Mesenchymal stem cell (in vitro differentiated cells and primary cell): ENCODE measurements at regions not wholly inside any gene's neighbourhood (a gene's known extent, or its start where the extent isn't known, plus 50 kb on each side); places are given as distances from the start of the nearest gene placed in this dataset.
A peak's percentile ranks its signal among the peaks of the same experiment; 100 is the strongest.

Experiments
- DNase-seq: peaks from one replicate; pipeline ENCODE4 v3.0.0-alpha.2; 2013
- H2AFZ ChIP-seq: one replicate; pipeline ENCODE4 v1.6.1; 2013; ENCODE audit warnings: low read depth, mild to moderate bottlenecking, control low read depth, inconsistent platforms, low read length, moderate library complexity
- H2AK5ac ChIP-seq: 2 replicates; pipeline ENCODE4 v1.6.1; 2013; ENCODE audit warnings: low read length, moderate library complexity, mild to moderate bottlenecking, inconsistent platforms; ENCODE audit not compliant: severe bottlenecking
- H2BK120ac ChIP-seq: one replicate; pipeline ENCODE4 v1.6.1; 2013; ENCODE audit warnings: low read depth, mild to moderate bottlenecking, inconsistent platforms, low read length, moderate library complexity
- H2BK12ac ChIP-seq, 2 experiments: one replicate each; pipeline ENCODE4 v1.6.1; 2013; ENCODE audit warnings: inconsistent platforms in 2 of 2, low read length in 2 of 2, mild to moderate bottlenecking in 2 of 2, moderate library complexity in 2 of 2, control low read depth in 1 of 2
- H2BK15ac ChIP-seq: one replicate; pipeline ENCODE4 v1.6.1; 2013; ENCODE audit warnings: mild to moderate bottlenecking, low read depth, inconsistent platforms; ENCODE audit not compliant: poor library complexity, severe bottlenecking
- H2BK5ac ChIP-seq: 2 replicates; pipeline ENCODE4 v1.6.1; 2013; ENCODE audit warnings: low read depth, mild to moderate bottlenecking, low read length, control low read depth, inconsistent platforms; ENCODE audit not compliant: poor library complexity, severe bottlenecking
- H3K14ac ChIP-seq, 2 experiments: one replicate each; pipeline ENCODE4 v1.6.1; 2013; ENCODE audit warnings: inconsistent platforms in 2 of 2, low read length in 2 of 2, control low read depth in 1 of 2, mild to moderate bottlenecking in 1 of 2, moderate library complexity in 1 of 2
- H3K18ac ChIP-seq, 2 experiments: one replicate each; pipeline ENCODE4 v1.6.1; 2013; ENCODE audit warnings: inconsistent platforms in 2 of 2, low read length in 2 of 2, control low read depth in 1 of 2, low read depth in 1 of 2, mild to moderate bottlenecking in 1 of 2
- H3K23ac ChIP-seq, 2 experiments: one replicate each; pipeline ENCODE4 v1.6.1; 2013; ENCODE audit warnings: inconsistent platforms in 2 of 2, low read length in 2 of 2, mild to moderate bottlenecking in 2 of 2, moderate library complexity in 2 of 2, control low read depth in 1 of 2
- H3K27ac ChIP-seq: 2 replicates; pipeline ENCODE4 v1.5.1; 2013; ENCODE audit warnings: mild to moderate bottlenecking, moderate library complexity, low read length, control low read depth, inconsistent platforms; ENCODE audit not compliant: poor library complexity, severe bottlenecking
- H3K27me3 ChIP-seq, 2 experiments: 2 replicates each; pipeline versions ENCODE4 v1.6.1 to v1.7.0; 2013; ENCODE audit warnings: low read length in 2 of 2, mild to moderate bottlenecking in 2 of 2, moderate library complexity in 2 of 2, control low read depth in 1 of 2, inconsistent platforms in 1 of 2; ENCODE audit not compliant: control insufficient read depth in 1 of 2, insufficient read depth in 1 of 2
- H3K36me3 ChIP-seq, 2 experiments: 2 replicates each; pipeline versions ENCODE4 v1.6.1 to v1.7.0; 2013; ENCODE audit warnings: low read length in 2 of 2, control low read depth in 1 of 2, inconsistent platforms in 1 of 2, low read depth in 1 of 2, mild to moderate bottlenecking in 1 of 2; ENCODE audit not compliant: insufficient read depth in 2 of 2, control insufficient read depth in 1 of 2
- H3K4ac ChIP-seq, 2 experiments: one replicate each; pipeline ENCODE4 v1.6.1; 2013; ENCODE audit warnings: inconsistent platforms in 2 of 2, low read length in 2 of 2, mild to moderate bottlenecking in 2 of 2, moderate library complexity in 2 of 2, control low read depth in 1 of 2, low read depth in 1 of 2
- H3K4me1 ChIP-seq: 2 replicates; pipeline ENCODE4 v1.6.1; 2013; ENCODE audit warnings: low read depth, low read length, control low read depth; ENCODE audit not compliant: control insufficient read depth, insufficient read depth
- H3K4me2 ChIP-seq: 2 replicates; pipeline ENCODE4 v1.6.1; 2013; ENCODE audit warnings: low read length, mild to moderate bottlenecking, inconsistent platforms; ENCODE audit not compliant: poor library complexity, severe bottlenecking
- H3K4me3 ChIP-seq, 2 experiments: 2 replicates each; pipeline versions ENCODE4 v1.5.1 to v1.7.0; 2013; ENCODE audit warnings: low read length in 2 of 2, mild to moderate bottlenecking in 2 of 2, control low read depth in 1 of 2, low read depth in 1 of 2; ENCODE audit not compliant: insufficient read depth in 1 of 2
- H3K79me1 ChIP-seq: replicated peaks from 2 replicates; pipeline ENCODE4 v1.6.1; 2013; ENCODE audit warnings: mild to moderate bottlenecking, control low read depth, low read length, inconsistent platforms; ENCODE audit not compliant: poor library complexity, severe bottlenecking
- H3K9ac ChIP-seq: 2 replicates; pipeline ENCODE4 v1.7.0; 2013; ENCODE audit warnings: mild to moderate bottlenecking, low read length, moderate library complexity
- H3K9me3 ChIP-seq: 2 replicates; pipeline ENCODE4 v1.7.0; 2013; ENCODE audit warnings: mild to moderate bottlenecking, low read length; ENCODE audit not compliant: control insufficient read depth
- H4K8ac ChIP-seq: one replicate; pipeline ENCODE4 v1.6.1; 2013; ENCODE audit warnings: inconsistent platforms, mild to moderate bottlenecking, low read length, moderate library complexity
- H4K91ac ChIP-seq: one replicate; pipeline ENCODE4 v1.6.1; 2013; ENCODE audit warnings: mild to moderate bottlenecking, low read length, inconsistent platforms
- WGBS: methylation state at CpG from one replicate; pipeline ENCODE4 v1.1.7; 2013; ENCODE audit warnings: mixed read lengths; 5-methylcytosine and 5-hydroxymethylcytosine counted together

DNA sequence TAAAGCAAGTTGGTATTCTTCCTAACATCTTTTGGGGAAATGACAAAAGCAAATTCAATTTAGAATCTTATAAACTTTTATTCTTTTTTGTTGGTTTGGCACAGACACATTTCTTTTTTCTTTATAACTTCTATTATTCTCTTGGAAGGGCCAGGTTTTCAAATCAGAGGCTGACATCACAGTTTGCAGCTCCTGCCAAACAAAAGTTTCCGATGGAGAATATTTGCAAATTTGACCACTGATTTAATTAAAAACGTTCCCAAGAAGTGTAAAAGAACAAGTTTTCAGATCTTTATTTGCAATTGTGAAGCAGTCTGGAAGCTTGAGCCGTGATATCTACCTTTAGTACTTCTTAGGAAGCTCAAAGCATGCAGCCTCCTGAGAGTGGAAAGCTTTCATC is 53.8 kb upstream of the CD83 start:
- Histone ChIP-seq H3K23ac (no peak overlapping the region), H2AFZ (no peak overlapping the region), H3K4ac (no peak overlapping the region), H4K91ac (no peak overlapping the region), H3K9me3 (no peaks in the 10 kb centered on the region), H3K4me1 (peaks cover 7% of the 10 kb centered on the region), H3K36me3 (no peaks in the 10 kb centered on the region), H2BK15ac (no peak overlapping the region), H3K4me3 (no peak overlapping the region), H2AK5ac (no peak overlapping the region), H2BK5ac (no peak overlapping the region), H3K79me1 (no peaks in the 10 kb centered on the region), H3K4me2 (no peak overlapping the region), H4K8ac (no peak overlapping the region), H2BK12ac (no peak overlapping the region), H3K27ac (no peak overlapping the region), H3K27me3 (no peaks in the 10 kb centered on the region), H3K14ac (no peak overlapping the region), H2BK120ac (no peak overlapping the region), H3K9ac (no peak overlapping the region), H3K18ac (no peak overlapping the region)
- no peak for DNase-seq
- 100% methylated on average over 2 of the region's 3 CpGs for WGBS

DNA sequence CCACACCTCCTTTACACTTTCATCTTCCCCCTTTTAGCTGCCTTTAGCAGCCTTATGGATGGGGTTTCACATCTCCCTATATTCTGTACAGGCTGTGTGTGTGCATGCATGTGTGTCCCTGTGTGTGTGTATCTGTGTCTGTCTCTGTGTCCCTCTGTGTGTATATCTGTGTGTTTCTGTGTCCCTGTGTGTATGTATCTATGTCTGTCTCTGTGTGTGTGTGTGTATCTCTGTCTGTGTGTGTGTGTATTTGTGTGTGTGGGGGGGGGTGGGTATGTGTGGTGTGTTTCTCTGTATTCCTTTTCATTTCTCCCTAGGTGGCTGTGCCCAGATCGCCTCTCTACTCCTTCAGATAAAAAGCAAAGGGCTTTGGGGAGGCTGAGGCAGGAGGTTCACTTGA is 52.2 kb upstream of the CD83 start:
- Histone ChIP-seq H3K4ac (no peak overlapping the region), H2BK12ac (no peak overlapping the region), H3K18ac (no peak overlapping the region), H3K27ac (no peak overlapping the region), H2AFZ (no peak overlapping the region), H3K36me3 (no peaks in the 10 kb centered on the region), H3K23ac (no peak overlapping the region), H3K4me2 (no peak overlapping the region), H3K79me1 (no peaks in the 10 kb centered on the region), H3K9me3 (no peaks in the 10 kb centered on the region), H2BK15ac (no peak overlapping the region), H3K4me1 (peaks cover 5% of the 10 kb centered on the region), H4K91ac (no peak overlapping the region), H4K8ac (no peak overlapping the region), H3K27me3 (no peaks in the 10 kb centered on the region), H3K4me3 (no peak overlapping the region), H3K9ac (no peak overlapping the region), H2AK5ac (no peak overlapping the region), H2BK5ac (no peak overlapping the region), H2BK120ac (no peak overlapping the region), H3K14ac (no peak overlapping the region)
- WGBS: no CpG with 5 or more reads among the region's 1 CpG
- no peak for DNase-seq

DNA sequence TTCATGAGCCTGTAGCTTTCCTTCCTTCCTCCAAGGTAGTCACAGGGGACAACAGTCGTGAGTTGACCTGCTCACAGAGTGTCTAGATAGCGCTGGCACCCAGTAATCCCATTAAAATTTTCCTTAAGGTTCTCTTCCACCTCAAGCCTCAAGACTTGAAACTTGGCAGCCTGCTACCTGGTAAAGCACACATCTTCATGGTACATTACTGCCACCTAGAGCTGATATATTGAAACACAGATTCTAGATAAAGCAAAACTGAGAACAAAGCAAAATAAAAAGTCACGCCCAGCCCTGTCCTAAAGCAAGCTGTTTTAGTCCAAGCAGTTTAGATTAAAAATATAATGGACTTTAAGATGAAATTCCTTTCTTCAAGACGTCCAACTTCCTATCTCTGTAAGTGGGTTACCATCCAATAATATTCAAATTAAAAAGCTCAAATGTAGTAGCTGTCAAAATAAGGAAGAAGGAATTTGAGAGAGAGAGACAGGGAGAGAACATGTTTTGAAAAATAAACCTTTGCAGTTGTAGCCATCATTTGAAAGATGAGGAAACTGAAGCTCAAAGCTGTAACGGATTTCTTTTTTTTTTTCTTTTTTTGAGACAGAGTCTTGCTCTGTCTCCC is 50.7 kb upstream of the CD83 start:
- Histone ChIP-seq H3K4me2 (no peak overlapping the region), H3K4ac (no peak overlapping the region), H2AK5ac (no peak overlapping the region), H2BK5ac (no peak overlapping the region), H3K9ac (peak overlapping the region; percentile 57), H2BK12ac (no peak overlapping the region), H3K9me3 (no peaks in the 10 kb centered on the region), H2BK120ac (no peak overlapping the region), H3K4me3 (no peak overlapping the region), H3K18ac (no peak overlapping the region), H4K91ac (no peak overlapping the region), H3K79me1 (no peaks in the 10 kb centered on the region), H3K36me3 (no peaks in the 10 kb centered on the region), H3K4me1 (peaks cover 5% of the 10 kb centered on the region), H2BK15ac (no peak overlapping the region), H4K8ac (no peak overlapping the region), H3K23ac (no peak overlapping the region), H3K27ac (no peak overlapping the region), H3K27me3 (no peaks in the 10 kb centered on the region), H2AFZ (no peak overlapping the region), H3K14ac (no peak overlapping the region)
- 15% methylated on average over 3 of the region's 5 CpGs for WGBS
- DNase-seq: peak; percentile 70

DNA sequence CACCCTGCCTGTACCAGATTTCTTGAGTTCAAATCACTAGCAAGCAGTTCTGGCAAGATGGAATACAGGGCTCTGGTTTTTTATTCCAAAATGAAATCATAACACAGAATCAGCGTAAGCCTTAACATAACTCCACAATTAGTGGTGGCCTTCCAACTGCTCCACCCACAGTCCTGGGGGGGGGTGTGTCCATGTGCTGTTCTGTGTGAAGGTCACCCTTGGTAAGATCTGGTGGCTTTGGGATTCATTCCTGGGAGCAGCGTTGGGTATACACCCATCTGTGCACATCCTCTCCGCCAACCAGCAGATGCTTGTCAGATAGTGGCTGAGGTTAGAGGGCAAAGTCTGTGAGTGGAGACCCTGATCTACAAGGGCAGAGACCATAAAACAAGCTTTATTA is 49.9 kb upstream of the CD83 start:
- 100% methylated on average over 1 of the region's 3 CpGs for WGBS
- no peak overlapping the region for H2BK15ac ChIP-seq
- H3K9ac ChIP-seq: no peak overlapping the region
- no peak overlapping the region for H2BK5ac ChIP-seq
- no peak overlapping the region for H3K4ac ChIP-seq
- no peak for DNase-seq
- H4K91ac ChIP-seq: no peak overlapping the region
- H3K9me3 ChIP-seq: no peaks in the 10 kb centered on the region
- no peak overlapping the region for H3K27ac ChIP-seq
- no peaks in the 10 kb centered on the region for H3K27me3 ChIP-seq
- no peak overlapping the region for H3K18ac ChIP-seq
- no peak overlapping the region for H2BK120ac ChIP-seq
- no peak overlapping the region for H3K23ac ChIP-seq
- H3K36me3 ChIP-seq: no peaks in the 10 kb centered on the region
- no peak overlapping the region for H2BK12ac ChIP-seq
- H3K14ac ChIP-seq: no peak overlapping the region
- H3K4me2 ChIP-seq: no peak overlapping the region
- no peaks in the 10 kb centered on the region for H3K79me1 ChIP-seq
- peaks cover 5% of the 10 kb centered on the region for H3K4me1 ChIP-seq
- H4K8ac ChIP-seq: no peak overlapping the region
- no peak overlapping the region for H3K4me3 ChIP-seq
- no peak overlapping the region for H2AFZ ChIP-seq
- peak overlapping the region; percentile 6 for H2AK5ac ChIP-seq
